MCF 10A (cell line): ENCODE measurements at regions not wholly inside any gene's neighbourhood (a gene's known extent, or its start where the extent isn't known, plus 50 kb on each side); places are given as distances from the start of the nearest gene placed in this dataset.

Source experiments
- BruUV-seq: library from RNA; stranded (reverse); fragments of 400-500 nt; replicated peaks from 2 replicates; lab custom pipeline; 2021; lab: Mats Ljungman, UMichigan
- CTCF ChIA-PET: fragments of 300-600 bp; sonication (Branson Sonifier 250); formaldehyde crosslinking; extraction: SDS; loops from one replicate; lab custom pipeline; 2021; ENCODE audit warnings: antibody characterized with exemption, inconsistent platforms; lab: Yijun Ruan, JAX
- POLR2A ChIA-PET: fragments of 300-600, 350-650 bp; sonication (Branson Sonifier 250); formaldehyde crosslinking; extraction: SDS; loops from one replicate; lab custom pipeline; 2020; ENCODE audit warnings: antibody characterized with exemption, inconsistent platforms; lab: Yijun Ruan, JAX
- DNase-seq: peaks from one replicate; pipeline ENCODE4 v3.0.0-alpha.2; 2018; ENCODE audit not compliant: unreplicated experiment
- H3K27ac Mint-ChIP-seq: one replicate; pipeline ENCODE4 v1.8.0; 2022; ENCODE audit warnings: mild to moderate bottlenecking, low read depth, mixed read lengths; ENCODE audit not compliant: unreplicated experiment
- H3K27me3 Mint-ChIP-seq: one replicate; pipeline ENCODE4 v1.8.0; 2022; ENCODE audit warnings: mixed read lengths; ENCODE audit not compliant: insufficient read depth, unreplicated experiment
- H3K36me3 Mint-ChIP-seq: one replicate; pipeline ENCODE4 v1.8.0; 2022; ENCODE audit warnings: mild to moderate bottlenecking, moderate library complexity, mixed read lengths; ENCODE audit not compliant: insufficient read depth, unreplicated experiment
- H3K4me1 Mint-ChIP-seq: one replicate; pipeline ENCODE4 v1.8.0; 2022; ENCODE audit warnings: mixed read lengths; ENCODE audit not compliant: insufficient read depth, unreplicated experiment
- H3K4me3 Mint-ChIP-seq: one replicate; pipeline ENCODE4 v1.8.0; 2022; ENCODE audit warnings: mild to moderate bottlenecking, moderate library complexity, mixed read lengths; ENCODE audit not compliant: unreplicated experiment
- H3K9me3 Mint-ChIP-seq: one replicate; pipeline ENCODE4 v1.8.0; 2022; ENCODE audit warnings: mixed read lengths; ENCODE audit not compliant: unreplicated experiment
- intact Hi-C: fragments of 100-400 bp; cut with micrococcal nuclease; formaldehyde crosslinking; loops from 2 replicates; pipeline ENCODE4 v1.14.1; 2022
- TF ChIP-seq, protein P1 (sequence below): fragments of 200-600 bp; IDR thresholded peaks from one replicate; pipeline ENCODE4 v1.8.0; 2022; ENCODE audit warnings: antibody characterized with exemption, mild to moderate bottlenecking; ENCODE audit not compliant: unreplicated experiment

DNA sequence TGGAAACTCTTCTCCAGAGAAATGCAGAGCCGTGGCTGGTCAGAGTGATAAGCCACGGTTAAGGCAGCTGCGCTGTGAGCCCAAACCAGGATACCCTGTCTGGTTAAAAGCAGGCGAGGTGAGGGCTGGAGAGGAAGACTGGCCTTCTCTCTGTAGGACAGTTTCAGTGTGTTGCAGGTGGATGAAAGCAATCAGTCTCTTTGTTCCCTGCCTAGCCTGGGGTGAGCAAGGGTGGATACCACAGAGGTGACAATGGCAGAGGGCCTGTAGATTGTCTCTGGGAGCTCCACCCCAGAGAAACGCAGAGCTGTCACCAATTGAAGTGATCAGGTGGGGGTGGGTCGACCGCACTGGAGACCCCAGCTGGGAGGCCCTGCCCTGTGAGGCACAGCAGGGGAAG lies 621.9 kb downstream of the LRFN5 start:
- Mint-ChIP-seq H3K27me3 (no peaks in the 10 kb centered on the region), H3K4me1 (no peaks in the 10 kb centered on the region), H3K4me3 (no peak overlapping the region), H3K36me3 (no peaks in the 10 kb centered on the region), H3K9me3 (peaks cover 7% of the 10 kb centered on the region), H3K27ac (no peak overlapping the region)
- TF ChIP-seq, protein P1, sequence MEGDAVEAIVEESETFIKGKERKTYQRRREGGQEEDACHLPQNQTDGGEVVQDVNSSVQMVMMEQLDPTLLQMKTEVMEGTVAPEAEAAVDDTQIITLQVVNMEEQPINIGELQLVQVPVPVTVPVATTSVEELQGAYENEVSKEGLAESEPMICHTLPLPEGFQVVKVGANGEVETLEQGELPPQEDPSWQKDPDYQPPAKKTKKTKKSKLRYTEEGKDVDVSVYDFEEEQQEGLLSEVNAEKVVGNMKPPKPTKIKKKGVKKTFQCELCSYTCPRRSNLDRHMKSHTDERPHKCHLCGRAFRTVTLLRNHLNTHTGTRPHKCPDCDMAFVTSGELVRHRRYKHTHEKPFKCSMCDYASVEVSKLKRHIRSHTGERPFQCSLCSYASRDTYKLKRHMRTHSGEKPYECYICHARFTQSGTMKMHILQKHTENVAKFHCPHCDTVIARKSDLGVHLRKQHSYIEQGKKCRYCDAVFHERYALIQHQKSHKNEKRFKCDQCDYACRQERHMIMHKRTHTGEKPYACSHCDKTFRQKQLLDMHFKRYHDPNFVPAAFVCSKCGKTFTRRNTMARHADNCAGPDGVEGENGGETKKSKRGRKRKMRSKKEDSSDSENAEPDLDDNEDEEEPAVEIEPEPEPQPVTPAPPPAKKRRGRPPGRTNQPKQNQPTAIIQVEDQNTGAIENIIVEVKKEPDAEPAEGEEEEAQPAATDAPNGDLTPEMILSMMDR: no peak
- no TSS peak for BruUV-seq
- no peak for DNase-seq
- CTCF ChIA-PET: interaction anchor here (0.6 to 0.7 kb wide), 3 partner anchors 153 to 1085 kb away, joined by 3 read pairs; no protein-coding TSS in a partner anchor
- intact Hi-C loops: loop anchor here (10.0 kb wide), 2 partner anchors 686 to 1276 kb away; no protein-coding TSS in a partner anchor
- POLR2A ChIA-PET: no interaction called here

DNA sequence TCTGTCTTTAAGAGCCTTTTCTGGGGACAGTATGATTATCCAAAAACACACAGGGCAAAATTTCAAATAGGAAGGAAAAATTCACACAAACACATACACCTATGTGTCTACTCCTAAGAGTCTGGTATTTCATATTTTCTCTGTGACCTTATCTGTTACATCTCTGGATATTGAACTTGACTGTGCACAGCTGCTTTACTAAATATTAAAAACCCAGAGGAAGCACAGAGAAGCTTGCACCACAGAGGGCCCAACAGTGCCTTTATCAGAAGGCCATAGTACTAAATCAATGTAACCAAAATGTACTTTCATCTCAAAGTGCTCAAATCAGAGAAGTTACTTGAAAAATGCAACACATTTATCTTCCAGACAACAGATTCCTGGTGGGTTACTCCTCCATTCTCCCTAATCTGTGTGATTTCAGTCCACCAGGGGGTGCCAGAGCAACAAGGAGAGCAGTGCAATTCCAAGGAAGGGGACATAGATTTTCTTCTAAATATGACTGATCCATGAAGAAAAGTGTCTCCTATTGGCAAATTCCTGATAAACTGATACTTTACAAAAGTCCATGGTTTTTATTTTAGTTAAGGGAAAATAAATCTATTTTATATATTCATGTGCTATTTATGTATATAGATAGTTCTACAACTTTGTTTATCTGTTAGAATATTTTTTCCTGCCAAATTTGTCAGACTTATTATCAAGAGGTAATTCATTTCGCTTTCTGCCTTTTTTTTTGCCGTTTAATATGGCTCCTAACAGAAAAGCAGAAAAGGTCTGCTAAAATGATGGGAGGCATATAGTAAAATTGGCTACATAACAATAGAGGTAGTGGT lies 617.6 kb downstream of the LRFN5 start:
- DNase-seq: peak; percentile 85
- CTCF ChIA-PET: interaction anchor here (0.6 to 1.1 kb wide), 6 partner anchors 20 to 1285 kb away, joined by 3 to 5 read pairs (median 3); no protein-coding TSS in a partner anchor

DNA sequence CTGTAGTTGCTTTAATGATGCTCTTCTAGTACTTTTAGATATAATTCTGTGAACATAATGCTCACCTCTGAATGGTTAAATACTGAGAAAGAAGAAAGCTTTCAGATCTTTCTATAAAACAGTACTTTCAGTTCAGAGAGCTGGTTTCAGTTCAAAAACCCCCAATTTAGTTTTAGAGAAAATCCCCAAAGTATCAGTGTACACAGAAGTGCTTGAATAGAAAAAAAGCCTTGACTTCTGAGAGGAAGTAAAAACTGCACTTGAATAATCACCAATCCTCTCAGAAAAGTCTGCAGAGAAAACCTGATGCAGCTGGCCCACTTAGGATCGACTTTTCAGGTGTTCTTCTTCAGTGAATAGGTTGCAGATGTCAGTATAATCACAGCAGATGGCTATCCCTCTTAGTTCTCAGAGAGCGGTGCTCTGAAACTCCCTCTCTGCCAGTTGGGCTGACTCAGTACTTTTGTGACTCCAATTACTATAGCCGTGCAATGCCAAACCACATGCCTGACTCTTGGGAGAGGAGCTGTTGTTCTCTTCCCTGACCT lies 616.3 kb downstream of the LRFN5 start:
- H3K4me3 Mint-ChIP-seq: no peak overlapping the region
- POLR2A ChIA-PET: interaction anchor here (0.6 to 1.3 kb wide), 2 partner anchors 11 to 720 kb away, joined by 4 to 5 read pairs; no protein-coding TSS in a partner anchor
- intact Hi-C loops: loop anchor here (2.0 to 10.0 kb wide), 3 partner anchors 112 to 1282 kb away; no protein-coding TSS in a partner anchor

More for the DNA sequence above, 617.6 kb downstream of the LRFN5 start:
- peaks cover 10% of the 10 kb centered on the region for H3K4me1 Mint-ChIP-seq
- H3K4me3 Mint-ChIP-seq: no peak overlapping the region
- no peak overlapping the region for H3K27ac Mint-ChIP-seq
- POLR2A ChIA-PET: no interaction called here
- no peaks in the 10 kb centered on the region for H3K36me3 Mint-ChIP-seq
- BruUV-seq: no TSS peak
- TF ChIP-seq, protein P1: peak; percentile 81
- H3K9me3 Mint-ChIP-seq: peaks cover 7% of the 10 kb centered on the region
- intact Hi-C loops: loop anchor here (1.0 to 10.0 kb wide), 4 partner anchors 691 to 1571 kb away; no protein-coding TSS in a partner anchor
- no peaks in the 10 kb centered on the region for H3K27me3 Mint-ChIP-seq

More for the DNA sequence above, 616.3 kb downstream of the LRFN5 start:
- CTCF ChIA-PET: interaction anchor here (0.6 to 1.1 kb wide), 4 partner anchors 424 to 1215 kb away, joined by 3 read pairs; no protein-coding TSS in a partner anchor
- no peak overlapping the region for H3K27ac Mint-ChIP-seq
- no peaks in the 10 kb centered on the region for H3K36me3 Mint-ChIP-seq
- H3K9me3 Mint-ChIP-seq: peaks cover 4% of the 10 kb centered on the region
- TF ChIP-seq, protein P1: no peak
- peak; percentile 70 for DNase-seq
- BruUV-seq: no TSS peak
- H3K4me1 Mint-ChIP-seq: peaks cover 10% of the 10 kb centered on the region
- no peaks in the 10 kb centered on the region for H3K27me3 Mint-ChIP-seq
